ENCODE measurements at regions not wholly inside any gene's neighbourhood (a gene's known extent, or its start where the extent isn't known, plus 50 kb on each side); places are given as distances from the start of the nearest gene placed in this dataset.

- DNase-seq (ENCODE audit: low read depth, low spot score), result no peak
- no peak overlapping the region for H3K4me3 ChIP-seq (ENCODE audit: low read depth, low read length)
- TF ChIP-seq CTCF (IDR thresholded peaks at IDR 0.05; ENCODE audit: insufficient read depth, low read length, missing control alignments), result no peak
- CTCF ChIA-PET, result no interaction called here
- POLR2A ChIA-PET, result no interaction called here
These were observed 152.1 kb upstream of the GSC start for GRCh38 chr14:94921882-94922585.

- ChIA-PET CTCF (no interaction called here), POLR2A (no interaction called here)
- no peak for TF ChIP-seq CTCF (IDR thresholded peaks at IDR 0.05; ENCODE audit: insufficient read depth, low read length, missing control alignments)
- DNase-seq (ENCODE audit: low read depth, low spot score), result no peak
- H3K4me3 ChIP-seq (ENCODE audit: low read depth, low read length), result no peak overlapping the region
These were observed 151.5 kb upstream of the GSC start for GRCh38 chr14:94921456-94921855.

GRCh38 chr14:94919896-94920295 lies 150.0 kb upstream of the GSC start:
- POLR2A ChIA-PET, result no interaction called here
- H3K4me3 ChIP-seq (ENCODE audit: low read depth, low read length), result no peak overlapping the region
- DNase-seq (ENCODE audit: low read depth, low spot score), result no peak
- TF ChIP-seq CTCF (IDR thresholded peaks at IDR 0.05; ENCODE audit: insufficient read depth, low read length, missing control alignments), result no peak
- CTCF ChIA-PET, result no interaction called here

- ChIA-PET POLR2A (no interaction called here), CTCF (no interaction called here)
- DNase-seq (ENCODE audit: low read depth, low spot score), result no peak
- no peak for TF ChIP-seq CTCF (IDR thresholded peaks at IDR 0.05; ENCODE audit: insufficient read depth, low read length, missing control alignments)
- no peak overlapping the region for H3K4me3 ChIP-seq (ENCODE audit: low read depth, low read length)
These were observed 149.0 kb upstream of the GSC start for GRCh38 chr14:94918896-94919295.

- no peak for DNase-seq (ENCODE audit: low read depth, low spot score)
- no peak for TF ChIP-seq CTCF (IDR thresholded peaks at IDR 0.05; ENCODE audit: insufficient read depth, low read length, missing control alignments)
- ChIA-PET POLR2A (no interaction called here), CTCF (no interaction called here)
- H3K4me3 ChIP-seq (ENCODE audit: low read depth, low read length), result no peak overlapping the region
These were observed 147.2 kb upstream of the GSC start for GRCh38 chr14:94917041-94917600.

- ChIA-PET POLR2A (no interaction called here), CTCF (no interaction called here)
- no peak for TF ChIP-seq CTCF (IDR thresholded peaks at IDR 0.05; ENCODE audit: insufficient read depth, low read length, missing control alignments)
- H3K4me3 ChIP-seq (ENCODE audit: low read depth, low read length), result no peak overlapping the region
- DNase-seq (ENCODE audit: low read depth, low spot score), result no peak
These were observed 144.3 kb upstream of the GSC start for GRCh38 chr14:94914191-94914590.
